ENCODE measurements at regions not wholly inside any gene's neighbourhood (a gene's known extent, or its start where the extent isn't known, plus 50 kb on each side); places are given as distances from the start of the nearest gene placed in this dataset.

GRCh38 chr7:92982928-92983327 is 134.9 kb downstream of the SAMD9 start:
- DNase-seq: no peak
- CTCF ChIA-PET: no interaction called here
- no peak overlapping the region for H3K27ac Mint-ChIP-seq
- H3K4me3 Mint-ChIP-seq: no peak overlapping the region
- H3K27me3 Mint-ChIP-seq: peaks cover 6% of the 10 kb centered on the region
- POLR2A ChIA-PET: no interaction called here
- H3K36me3 Mint-ChIP-seq (ENCODE audit: low read depth): peaks cover 5% of the 10 kb centered on the region
- no peaks in the 10 kb centered on the region for H3K4me1 Mint-ChIP-seq
- peaks cover 11% of the 10 kb centered on the region for H3K9me3 Mint-ChIP-seq

GRCh38 chr7:92976931-92977330 is 140.6 kb upstream of the CDK6 start:
- POLR2A ChIA-PET: no interaction called here

GRCh38 chr7:92973974-92974373 is 137.6 kb upstream of the CDK6 start:
- POLR2A ChIA-PET: no interaction called here
- H3K9me3 Mint-ChIP-seq: peaks cover 31% of the 10 kb centered on the region
- DNase-seq: no peak
- no peaks in the 10 kb centered on the region for H3K27me3 Mint-ChIP-seq
- H3K4me3 Mint-ChIP-seq: no peak overlapping the region
- CTCF ChIA-PET: no interaction called here
- H3K27ac Mint-ChIP-seq: no peak overlapping the region
- peaks cover 17% of the 10 kb centered on the region for H3K4me1 Mint-ChIP-seq
- H3K36me3 Mint-ChIP-seq (ENCODE audit: low read depth): peaks cover 6% of the 10 kb centered on the region

More at GRCh38 chr7:92976931-92977330, 140.6 kb upstream of the CDK6 start:
- peaks cover 32% of the 10 kb centered on the region for H3K9me3 Mint-ChIP-seq
- H3K27me3 Mint-ChIP-seq: no peaks in the 10 kb centered on the region
- H3K4me3 Mint-ChIP-seq: no peak overlapping the region
- no peak for DNase-seq
- peaks cover 9% of the 10 kb centered on the region for H3K36me3 Mint-ChIP-seq (ENCODE audit: low read depth)
- CTCF ChIA-PET: no interaction called here
- no peak overlapping the region for H3K27ac Mint-ChIP-seq
- peaks cover 15% of the 10 kb centered on the region for H3K4me1 Mint-ChIP-seq

GRCh38 chr7:92973293-92973731 is 136.9 kb upstream of the CDK6 start:
- peaks cover 21% of the 10 kb centered on the region for H3K4me1 Mint-ChIP-seq
- no peak overlapping the region for H3K4me3 Mint-ChIP-seq
- ChIA-PET POLR2A (no interaction called here), CTCF (no interaction called here)
- peaks cover 6% of the 10 kb centered on the region for H3K36me3 Mint-ChIP-seq (ENCODE audit: low read depth)
- no peak for DNase-seq
- H3K27me3 Mint-ChIP-seq: no peaks in the 10 kb centered on the region
- peaks cover 26% of the 10 kb centered on the region for H3K9me3 Mint-ChIP-seq
- no peak overlapping the region for H3K27ac Mint-ChIP-seq

GRCh38 chr7:92972441-92972840 is 136.1 kb upstream of the CDK6 start:
- peaks cover 6% of the 10 kb centered on the region for H3K36me3 Mint-ChIP-seq (ENCODE audit: low read depth)
- peaks cover 21% of the 10 kb centered on the region for H3K9me3 Mint-ChIP-seq
- CTCF ChIA-PET: no interaction called here
- no peaks in the 10 kb centered on the region for H3K27me3 Mint-ChIP-seq
- DNase-seq: no peak
- no peak overlapping the region for H3K27ac Mint-ChIP-seq
- POLR2A ChIA-PET: no interaction called here
- peaks cover 22% of the 10 kb centered on the region for H3K4me1 Mint-ChIP-seq
- no peak overlapping the region for H3K4me3 Mint-ChIP-seq

- POLR2A ChIA-PET: no interaction called here
These were observed 132.7 kb upstream of the CDK6 start for GRCh38 chr7:92969061-92969460.

GRCh38 chr7:92968502-92968901 is 132.1 kb upstream of the CDK6 start:
- peaks cover 2% of the 10 kb centered on the region for H3K9me3 Mint-ChIP-seq
- H3K4me1 Mint-ChIP-seq: peaks cover 6% of the 10 kb centered on the region
- POLR2A ChIA-PET: no interaction called here
- CTCF ChIA-PET: no interaction called here
- no peak for DNase-seq
- H3K27ac Mint-ChIP-seq: no peak overlapping the region
- H3K27me3 Mint-ChIP-seq: no peaks in the 10 kb centered on the region
- no peak overlapping the region for H3K4me3 Mint-ChIP-seq
- H3K36me3 Mint-ChIP-seq (ENCODE audit: low read depth): no peaks in the 10 kb centered on the region

More at GRCh38 chr7:92969061-92969460, 132.7 kb upstream of the CDK6 start:
- no peak overlapping the region for H3K4me3 Mint-ChIP-seq
- no peak overlapping the region for H3K27ac Mint-ChIP-seq
- CTCF ChIA-PET: no interaction called here
- no peaks in the 10 kb centered on the region for H3K27me3 Mint-ChIP-seq
- peaks cover 2% of the 10 kb centered on the region for H3K9me3 Mint-ChIP-seq
- no peak for DNase-seq
- peaks cover 6% of the 10 kb centered on the region for H3K4me1 Mint-ChIP-seq
- H3K36me3 Mint-ChIP-seq (ENCODE audit: low read depth): no peaks in the 10 kb centered on the region

- Mint-ChIP-seq H3K4me3 (no peak overlapping the region), H3K4me1 (peaks cover 6% of the 10 kb centered on the region), H3K9me3 (peaks cover 2% of the 10 kb centered on the region), H3K27me3 (no peaks in the 10 kb centered on the region), H3K36me3 (ENCODE audit: low read depth) (no peaks in the 10 kb centered on the region), H3K27ac (no peak overlapping the region)
- POLR2A ChIA-PET: no interaction called here
- no peak for DNase-seq
- CTCF ChIA-PET: no interaction called here
These were observed 130.9 kb upstream of the CDK6 start for GRCh38 chr7:92967238-92967637.

GRCh38 chr7:92964141-92964540 is 127.8 kb upstream of the CDK6 start:
- DNase-seq: no peak
- Mint-ChIP-seq H3K4me3 (no peak overlapping the region), H3K27ac (no peak overlapping the region), H3K9me3 (peaks cover 9% of the 10 kb centered on the region), H3K36me3 (ENCODE audit: low read depth) (no peaks in the 10 kb centered on the region), H3K4me1 (peaks cover 6% of the 10 kb centered on the region), H3K27me3 (peaks cover 3% of the 10 kb centered on the region)
- CTCF ChIA-PET: interaction anchor here (1.0 kb wide), 1 partner anchor 96 kb away, joined by 3 read pairs; no protein-coding TSS in a partner anchor
- POLR2A ChIA-PET: no interaction called here

GRCh38 chr7:92963566-92963965 is 127.2 kb upstream of the CDK6 start:
- H3K9me3 Mint-ChIP-seq: peaks cover 10% of the 10 kb centered on the region
- no peak for DNase-seq
- no peak overlapping the region for H3K4me3 Mint-ChIP-seq
- H3K4me1 Mint-ChIP-seq: peaks cover 3% of the 10 kb centered on the region
- H3K27me3 Mint-ChIP-seq: peaks cover 3% of the 10 kb centered on the region
- ChIA-PET POLR2A (no interaction called here), CTCF (interaction anchor here (1.0 kb wide), 1 partner anchor 96 kb away, joined by 3 read pairs; no protein-coding TSS in a partner anchor)
- no peak overlapping the region for H3K27ac Mint-ChIP-seq
- no peaks in the 10 kb centered on the region for H3K36me3 Mint-ChIP-seq (ENCODE audit: low read depth)

GRCh38 chr7:92961961-92962360 is 125.6 kb upstream of the CDK6 start:
- Mint-ChIP-seq H3K36me3 (ENCODE audit: low read depth) (peaks cover 13% of the 10 kb centered on the region), H3K4me3 (no peak overlapping the region), H3K27me3 (peaks cover 8% of the 10 kb centered on the region), H3K27ac (no peak overlapping the region), H3K4me1 (peaks cover 3% of the 10 kb centered on the region), H3K9me3 (peaks cover 17% of the 10 kb centered on the region)
- POLR2A ChIA-PET: no interaction called here
- CTCF ChIA-PET: no interaction called here
- no peak for DNase-seq

- Mint-ChIP-seq H3K27ac (no peak overlapping the region), H3K4me3 (no peak overlapping the region), H3K4me1 (peaks cover 10% of the 10 kb centered on the region), H3K9me3 (peaks cover 28% of the 10 kb centered on the region), H3K36me3 (ENCODE audit: low read depth) (peaks cover 23% of the 10 kb centered on the region), H3K27me3 (peaks cover 8% of the 10 kb centered on the region)
- CTCF ChIA-PET: interaction anchor here (0.6 kb wide), 1 partner anchor 360 kb away, joined by 4 read pairs; no protein-coding TSS in a partner anchor
- POLR2A ChIA-PET: no interaction called here
- DNase-seq: no peak
These were observed 120.2 kb upstream of the CDK6 start for GRCh38 chr7:92956575-92956974.

- DNase-seq: peak; percentile 17
- Mint-ChIP-seq H3K4me3 (no peak overlapping the region), H3K27ac (no peak overlapping the region), H3K9me3 (peaks cover 28% of the 10 kb centered on the region), H3K4me1 (peaks cover 10% of the 10 kb centered on the region), H3K36me3 (ENCODE audit: low read depth) (peaks cover 26% of the 10 kb centered on the region), H3K27me3 (peaks cover 8% of the 10 kb centered on the region)
- CTCF ChIA-PET: no interaction called here
- POLR2A ChIA-PET: interaction anchor here (1.2 kb wide), 1 partner anchor 119 kb away, joined by 4 read pairs; the partner anchor contains the start of gene CDK6
These were observed 118.7 kb upstream of the CDK6 start for GRCh38 chr7:92955081-92955480.

- H3K9me3 Mint-ChIP-seq: peaks cover 25% of the 10 kb centered on the region
- ChIA-PET CTCF (interaction anchor here (1.6 kb wide), 1 partner anchor 45 kb away, joined by 3 read pairs; no protein-coding TSS in a partner anchor), POLR2A (interaction anchor here (1.2 kb wide), 1 partner anchor 117 kb away, joined by 4 read pairs; the partner anchor contains the start of gene CDK6)
- H3K27ac Mint-ChIP-seq: no peak overlapping the region
- DNase-seq: no peak
- H3K4me1 Mint-ChIP-seq: peaks cover 10% of the 10 kb centered on the region
- H3K27me3 Mint-ChIP-seq: peaks cover 4% of the 10 kb centered on the region
- H3K36me3 Mint-ChIP-seq (ENCODE audit: low read depth): peaks cover 26% of the 10 kb centered on the region
- no peak overlapping the region for H3K4me3 Mint-ChIP-seq
These were observed 117.3 kb upstream of the CDK6 start for GRCh38 chr7:92953657-92954056.
